ENCODE measurements at regions not wholly inside any gene's neighbourhood (a gene's known extent, or its start where the extent isn't known, plus 50 kb on each side); places are given as distances from the start of the nearest gene placed in this dataset.

DNA sequence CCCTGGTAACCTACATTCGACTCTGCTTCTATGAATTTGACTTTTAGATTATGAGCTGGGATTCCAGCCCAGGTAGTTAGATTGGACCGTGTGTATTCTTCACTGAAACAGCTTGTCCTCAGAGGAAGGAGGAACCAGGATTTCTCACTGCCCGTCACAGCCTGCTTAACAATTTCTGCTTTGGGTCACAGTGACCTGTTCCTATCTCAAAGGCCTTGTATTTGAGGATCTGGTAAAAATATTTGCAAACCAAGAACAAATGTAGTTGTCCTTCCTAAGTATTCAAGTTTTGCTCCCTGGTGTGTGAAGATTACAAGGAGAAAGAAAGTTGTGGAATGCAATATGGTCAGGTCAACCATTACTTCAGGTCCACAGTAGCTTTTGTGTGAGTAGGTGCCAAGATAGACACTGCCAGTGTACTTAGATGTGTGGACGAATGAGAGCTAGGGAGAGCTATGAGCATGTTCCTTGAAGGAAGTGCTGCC is 55.1 kb downstream of the KIF4B start:
- Histone ChIP-seq H3K27me3 (replicated peaks; ENCODE audit: insufficient read depth, low read length) (no peaks in the 10 kb centered on the region), H3K9me3 (replicated peaks; ENCODE audit: insufficient read depth, low read length) (no peaks in the 10 kb centered on the region), H3K27ac (ENCODE audit: low read length) (no peak overlapping the region), H2AFZ (ENCODE audit: low read length) (no peak overlapping the region), H3K9me2 (replicated peaks; ENCODE audit: insufficient read depth, low read length) (no peaks in the 10 kb centered on the region), H3K4me2 (ENCODE audit: low read depth, low read length) (no peak overlapping the region), H3K4me1 (ENCODE audit: low read length) (no peaks in the 10 kb centered on the region), H3F3A (ENCODE audit: insufficient read depth, low read length) (no peaks in the 10 kb centered on the region), H3K9ac (ENCODE audit: low read length) (no peak overlapping the region), H3K4me3 (ENCODE audit: low read length) (no peak overlapping the region), H4K20me1 (ENCODE audit: insufficient read depth, low read length) (no peaks in the 10 kb centered on the region), H3K36me3 (replicated peaks; ENCODE audit: insufficient read depth, low read length) (no peaks in the 10 kb centered on the region), H3K79me2 (ENCODE audit: low read length) (no peaks in the 10 kb centered on the region)
- TF ChIP-seq, protein P1, sequence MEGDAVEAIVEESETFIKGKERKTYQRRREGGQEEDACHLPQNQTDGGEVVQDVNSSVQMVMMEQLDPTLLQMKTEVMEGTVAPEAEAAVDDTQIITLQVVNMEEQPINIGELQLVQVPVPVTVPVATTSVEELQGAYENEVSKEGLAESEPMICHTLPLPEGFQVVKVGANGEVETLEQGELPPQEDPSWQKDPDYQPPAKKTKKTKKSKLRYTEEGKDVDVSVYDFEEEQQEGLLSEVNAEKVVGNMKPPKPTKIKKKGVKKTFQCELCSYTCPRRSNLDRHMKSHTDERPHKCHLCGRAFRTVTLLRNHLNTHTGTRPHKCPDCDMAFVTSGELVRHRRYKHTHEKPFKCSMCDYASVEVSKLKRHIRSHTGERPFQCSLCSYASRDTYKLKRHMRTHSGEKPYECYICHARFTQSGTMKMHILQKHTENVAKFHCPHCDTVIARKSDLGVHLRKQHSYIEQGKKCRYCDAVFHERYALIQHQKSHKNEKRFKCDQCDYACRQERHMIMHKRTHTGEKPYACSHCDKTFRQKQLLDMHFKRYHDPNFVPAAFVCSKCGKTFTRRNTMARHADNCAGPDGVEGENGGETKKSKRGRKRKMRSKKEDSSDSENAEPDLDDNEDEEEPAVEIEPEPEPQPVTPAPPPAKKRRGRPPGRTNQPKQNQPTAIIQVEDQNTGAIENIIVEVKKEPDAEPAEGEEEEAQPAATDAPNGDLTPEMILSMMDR (IDR thresholded peaks at IDR 0.05; ENCODE audit: low read length), result no peak
- no peak for TF ChIP-seq EZH2 (optimal IDR thresholded peaks at IDR 0.05; ENCODE audit: low read depth, low read length)
- TF ChIP-seq EZH2phosphoT487 (IDR thresholded peaks at IDR 0.05; ENCODE audit: low read length), result no peak
- DNase-seq, result no peak

DNA sequence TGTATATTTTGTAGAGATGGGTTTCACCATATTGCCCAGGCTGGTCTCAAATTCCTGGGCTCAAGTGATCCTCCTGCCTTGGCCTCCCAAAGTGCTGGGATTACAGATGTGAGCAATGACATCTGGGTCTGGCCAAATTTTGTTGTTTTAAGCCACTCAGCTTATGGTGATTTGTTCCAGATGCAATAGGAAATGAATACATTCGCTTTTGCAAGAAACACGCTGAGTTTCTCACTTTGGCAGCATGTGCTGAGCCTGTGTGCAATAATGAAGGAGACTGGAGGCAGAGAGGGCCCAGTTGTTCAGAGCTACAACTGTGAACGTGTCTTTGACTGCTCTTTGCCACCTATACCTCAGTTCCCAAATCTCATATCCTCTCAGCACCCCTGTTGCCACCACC is 56.4 kb downstream of the KIF4B start:
- no peak overlapping the region for H3K27ac ChIP-seq (ENCODE audit: low read length)
- no peaks in the 10 kb centered on the region for H3K9me3 ChIP-seq (replicated peaks; ENCODE audit: insufficient read depth, low read length)
- H3K36me3 ChIP-seq (replicated peaks; ENCODE audit: insufficient read depth, low read length), result no peaks in the 10 kb centered on the region
- H3K4me2 ChIP-seq (ENCODE audit: low read depth, low read length), result no peak overlapping the region
- no peak overlapping the region for H3K9ac ChIP-seq (ENCODE audit: low read length)
- no peaks in the 10 kb centered on the region for H3K27me3 ChIP-seq (replicated peaks; ENCODE audit: insufficient read depth, low read length)
- H2AFZ ChIP-seq (ENCODE audit: low read length), result no peak overlapping the region
- TF ChIP-seq, protein P1 (IDR thresholded peaks at IDR 0.05; ENCODE audit: low read length), result no peak
- TF ChIP-seq EZH2phosphoT487 (IDR thresholded peaks at IDR 0.05; ENCODE audit: low read length), result no peak
- TF ChIP-seq EZH2 (optimal IDR thresholded peaks at IDR 0.05; ENCODE audit: low read depth, low read length), result no peak
- H3K9me2 ChIP-seq (replicated peaks; ENCODE audit: insufficient read depth, low read length), result no peaks in the 10 kb centered on the region
- no peak for DNase-seq
- no peaks in the 10 kb centered on the region for H3F3A ChIP-seq (ENCODE audit: insufficient read depth, low read length)
- no peaks in the 10 kb centered on the region for H3K79me2 ChIP-seq (ENCODE audit: low read length)
- no peaks in the 10 kb centered on the region for H3K4me1 ChIP-seq (ENCODE audit: low read length)
- H3K4me3 ChIP-seq (ENCODE audit: low read length), result no peak overlapping the region
- no peaks in the 10 kb centered on the region for H4K20me1 ChIP-seq (ENCODE audit: insufficient read depth, low read length)

DNA sequence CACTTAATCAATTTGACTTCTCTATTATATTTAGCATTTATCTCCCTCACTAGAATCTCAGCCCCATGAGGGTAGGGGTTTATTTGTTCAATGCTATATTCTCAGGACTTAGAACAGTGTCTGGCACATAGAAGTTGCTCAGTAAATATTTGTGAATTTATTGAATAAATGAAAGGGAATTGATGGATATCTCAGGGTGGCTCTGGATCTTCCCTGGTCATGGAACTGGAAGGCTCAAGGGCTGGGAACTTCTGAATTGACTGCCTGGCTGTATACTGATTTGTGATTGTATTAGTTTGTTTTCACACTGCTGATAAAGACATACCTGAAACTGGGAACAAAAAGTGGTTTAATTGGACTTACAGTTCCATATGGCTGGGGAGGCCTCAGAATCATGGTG is 57.2 kb downstream of the KIF4B start:
- no peaks in the 10 kb centered on the region for H3K27me3 ChIP-seq (replicated peaks; ENCODE audit: insufficient read depth, low read length)
- no peaks in the 10 kb centered on the region for H3K9me3 ChIP-seq (replicated peaks; ENCODE audit: insufficient read depth, low read length)
- no peak overlapping the region for H3K9ac ChIP-seq (ENCODE audit: low read length)
- H3K9me2 ChIP-seq (replicated peaks; ENCODE audit: insufficient read depth, low read length), result no peaks in the 10 kb centered on the region
- no peaks in the 10 kb centered on the region for H3K36me3 ChIP-seq (replicated peaks; ENCODE audit: insufficient read depth, low read length)
- H3K27ac ChIP-seq (ENCODE audit: low read length), result no peak overlapping the region
- H3K4me2 ChIP-seq (ENCODE audit: low read depth, low read length), result no peak overlapping the region
- H3F3A ChIP-seq (ENCODE audit: insufficient read depth, low read length), result no peaks in the 10 kb centered on the region
- no peaks in the 10 kb centered on the region for H4K20me1 ChIP-seq (ENCODE audit: insufficient read depth, low read length)
- no peaks in the 10 kb centered on the region for H3K4me1 ChIP-seq (ENCODE audit: low read length)
- no peaks in the 10 kb centered on the region for H3K79me2 ChIP-seq (ENCODE audit: low read length)
- no peak for TF ChIP-seq EZH2phosphoT487 (IDR thresholded peaks at IDR 0.05; ENCODE audit: low read length)
- no peak overlapping the region for H2AFZ ChIP-seq (ENCODE audit: low read length)
- DNase-seq, result no peak
- no peak overlapping the region for H3K4me3 ChIP-seq (ENCODE audit: low read length)

DNA sequence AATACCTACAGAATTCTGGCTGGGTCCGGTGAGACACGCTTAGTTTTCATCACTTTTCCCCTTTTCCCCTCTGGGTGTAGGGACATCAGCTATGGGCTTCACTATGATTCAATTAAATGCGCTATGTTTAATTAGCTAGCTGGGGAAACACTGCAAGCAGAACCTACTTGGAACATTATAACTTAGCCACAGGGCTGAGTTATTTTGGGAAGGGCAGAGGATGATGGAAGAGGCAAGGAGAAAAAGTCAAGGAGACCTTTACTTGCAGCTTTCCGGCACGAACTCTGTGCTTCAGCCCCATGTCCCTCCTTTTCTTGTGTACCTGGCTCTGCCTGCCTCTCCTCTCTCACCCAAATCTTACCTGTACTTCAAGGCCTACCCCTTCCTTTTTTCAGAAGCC is 62.8 kb downstream of the KIF4B start:
- Histone ChIP-seq H2AFZ (ENCODE audit: low read length) (no peak overlapping the region), H3K4me2 (ENCODE audit: low read depth, low read length) (no peak overlapping the region), H3K36me3 (replicated peaks; ENCODE audit: insufficient read depth, low read length) (no peaks in the 10 kb centered on the region), H3K4me3 (ENCODE audit: low read length) (no peak overlapping the region), H3K9ac (ENCODE audit: low read length) (no peak overlapping the region), H3K9me3 (replicated peaks; ENCODE audit: insufficient read depth, low read length) (no peaks in the 10 kb centered on the region), H3K27me3 (replicated peaks; ENCODE audit: insufficient read depth, low read length) (no peaks in the 10 kb centered on the region), H3F3A (ENCODE audit: insufficient read depth, low read length) (no peaks in the 10 kb centered on the region), H3K9me2 (replicated peaks; ENCODE audit: insufficient read depth, low read length) (no peaks in the 10 kb centered on the region), H3K27ac (ENCODE audit: low read length) (no peak overlapping the region), H4K20me1 (ENCODE audit: insufficient read depth, low read length) (no peaks in the 10 kb centered on the region), H3K79me2 (ENCODE audit: low read length) (no peaks in the 10 kb centered on the region), H3K4me1 (ENCODE audit: low read length) (no peaks in the 10 kb centered on the region)
- DNase-seq, result no peak
- TF ChIP-seq, protein P1 (IDR thresholded peaks at IDR 0.05; ENCODE audit: low read length), result no peak

All from MM.1S (cell line).